Psoas muscle (tissue), 7 donors: ENCODE measurements at regions not wholly inside any gene's neighbourhood (a gene's known extent, or its start where the extent isn't known, plus 50 kb on each side); places are given as distances from the start of the nearest gene placed in this dataset.
A peak's percentile ranks its signal among the peaks of the same experiment; 100 is the strongest.
"Not testable (repeated sequence)": the region's sequence is repeated elsewhere in the genome, so short reads cannot be mapped to it uniquely, and the experiment has no call there.

Experiments
- ATAC-seq, 4 donors: fragments of 200-7000 bp; cut with Tn5 transposase; one replicate each; pipeline ENCODE4 v1.9.1; 2020; ENCODE audit warnings: moderate library complexity in 3 of 4, mild to moderate bottlenecking in 2 of 4
- DNase-seq, 2 donors: peaks; one replicate each; pipeline ENCODE4 v3.0.0-alpha.2; 2020
- H3K27ac ChIP-seq: fragments of 200-600 bp; one replicate; pipeline ENCODE4 v1.8.0; 2022
- H3K27me3 ChIP-seq, 3 donors: fragments of 200-600 bp in 1 of 3; one replicate each; pipeline versions ENCODE4 v1.6.1 to v1.8.0; 2013 to 2022; ENCODE audit warnings: low read length in 2 of 3, mild to moderate bottlenecking in 2 of 3, moderate library complexity in 1 of 3; ENCODE audit not compliant: insufficient read depth in 3 of 3
- H3K36me3 ChIP-seq, 2 donors: fragments of 200-600 bp in 1 of 2; one replicate each; pipeline versions ENCODE4 v1.6.1 to v1.8.0; 2013 to 2022; ENCODE audit warnings: low read depth in 1 of 2, mild to moderate bottlenecking in 1 of 2, moderate library complexity in 1 of 2; ENCODE audit not compliant: insufficient read depth in 1 of 2
- H3K4me1 ChIP-seq: fragments of 200-600 bp; one replicate; pipeline ENCODE4 v1.8.0; 2022
- H3K4me3 ChIP-seq: fragments of 200-600 bp; one replicate; pipeline ENCODE4 v1.8.0; 2022; ENCODE audit warnings: mild to moderate bottlenecking
- H3K9me3 ChIP-seq: fragments of 200-600 bp; one replicate; pipeline ENCODE4 v1.8.0; 2022
- WGBS, 3 donors: extraction: QIAGEN DNeasy Blood & Tissue Kit; methylation state at CpG; one replicate each; pipeline versions ENCODE4 v1.1.6 to v1.1.7; 2013; 5-methylcytosine and 5-hydroxymethylcytosine counted together
- intact Hi-C, 2 donors: fragments of 100-400 bp; cut with DNase I; formaldehyde crosslinking; loops; one replicate each; pipeline versions ENCODE4 v1.11.0 to v1.14.2; 2022
- TF ChIP-seq, protein P1 (sequence below): fragments of 200-600 bp; IDR thresholded peaks from one replicate; pipeline ENCODE4 v1.8.0; 2022; ENCODE audit warnings: antibody characterized with exemption
- donor health status: healthy with polysubstance abuse.
- donor health status: DM: no; HTN: no; CAD: no; lungs with moderate emphysema.
- donor health status: Bipolar disorder and iron deficiency.
- donor health status: healthy.
- donor health status: DM: yes; HTN: yes; CAD: no.
- donor health status: DM: no; HTN: no; CAD: no.
- donor health status: DM: yes; HTN: yes; CAD: no.

DNA sequence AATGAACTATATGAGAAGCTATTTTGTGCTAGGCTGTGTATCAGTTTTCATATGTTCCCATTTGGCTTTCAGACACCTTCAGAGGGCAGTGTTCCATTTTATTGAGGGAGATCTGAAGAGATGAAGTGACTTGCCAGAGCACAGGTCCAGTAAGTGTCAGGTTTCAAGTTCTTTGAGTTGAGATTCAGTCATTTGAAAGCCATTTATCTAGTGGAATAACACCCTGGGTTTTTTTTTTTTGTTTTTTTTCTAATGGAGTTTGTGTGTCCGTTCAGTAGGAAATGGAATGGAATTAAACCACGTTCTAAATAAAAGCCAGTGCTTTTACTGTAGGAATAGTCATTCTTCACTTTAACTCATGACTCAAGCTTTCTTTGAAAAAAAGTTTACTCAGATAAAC, 652.9 kb upstream of the USP24 start:
- peak in 1 of 4 donors; percentile 55 for ATAC-seq
- intact Hi-C loops = loop anchor here in 1 of 2 donors (10.0 kb wide), 1 partner anchor 387 kb away; no protein-coding TSS in a partner anchor
- no peak for DNase-seq
- Histone ChIP-seq H3K27me3 (no peaks in the 10 kb centered on the region), H3K36me3 (no peaks in the 10 kb centered on the region), H3K4me3 (no peak overlapping the region), H3K27ac (no peak overlapping the region), H3K4me1 (peaks cover 24% of the 10 kb centered on the region), H3K9me3 (no peaks in the 10 kb centered on the region)
- TF ChIP-seq, protein P1, sequence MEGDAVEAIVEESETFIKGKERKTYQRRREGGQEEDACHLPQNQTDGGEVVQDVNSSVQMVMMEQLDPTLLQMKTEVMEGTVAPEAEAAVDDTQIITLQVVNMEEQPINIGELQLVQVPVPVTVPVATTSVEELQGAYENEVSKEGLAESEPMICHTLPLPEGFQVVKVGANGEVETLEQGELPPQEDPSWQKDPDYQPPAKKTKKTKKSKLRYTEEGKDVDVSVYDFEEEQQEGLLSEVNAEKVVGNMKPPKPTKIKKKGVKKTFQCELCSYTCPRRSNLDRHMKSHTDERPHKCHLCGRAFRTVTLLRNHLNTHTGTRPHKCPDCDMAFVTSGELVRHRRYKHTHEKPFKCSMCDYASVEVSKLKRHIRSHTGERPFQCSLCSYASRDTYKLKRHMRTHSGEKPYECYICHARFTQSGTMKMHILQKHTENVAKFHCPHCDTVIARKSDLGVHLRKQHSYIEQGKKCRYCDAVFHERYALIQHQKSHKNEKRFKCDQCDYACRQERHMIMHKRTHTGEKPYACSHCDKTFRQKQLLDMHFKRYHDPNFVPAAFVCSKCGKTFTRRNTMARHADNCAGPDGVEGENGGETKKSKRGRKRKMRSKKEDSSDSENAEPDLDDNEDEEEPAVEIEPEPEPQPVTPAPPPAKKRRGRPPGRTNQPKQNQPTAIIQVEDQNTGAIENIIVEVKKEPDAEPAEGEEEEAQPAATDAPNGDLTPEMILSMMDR = peak; percentile 20
- 18 to 41% (median 26%) methylated on average over 2 of the region's 2 CpGs for WGBS, 3 donors

DNA sequence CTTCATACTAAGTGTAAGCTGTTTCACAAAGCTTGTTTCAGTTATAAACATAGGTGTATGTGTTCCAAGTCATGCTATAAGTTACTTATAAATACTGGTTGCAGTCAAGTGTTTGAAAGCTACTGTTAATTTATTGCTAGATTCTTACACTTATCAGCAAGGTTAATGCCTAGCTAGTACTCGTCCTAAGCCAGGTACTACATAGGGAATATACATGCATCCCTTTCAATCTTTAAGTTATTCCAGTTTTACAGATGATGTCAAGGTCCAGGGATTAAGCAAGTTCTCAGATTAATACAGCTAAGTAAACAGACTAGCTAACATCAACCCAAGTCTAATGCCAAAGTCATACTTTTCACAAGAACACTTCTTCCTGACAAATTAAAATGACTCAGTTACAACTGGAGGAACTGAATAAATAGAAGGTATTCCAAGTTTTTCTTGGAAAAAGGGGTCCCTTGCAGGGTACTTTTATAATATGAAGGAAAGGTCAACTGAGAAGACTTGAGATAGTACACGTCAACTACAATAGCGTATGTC, 652.2 kb upstream of the USP24 start:
- TF ChIP-seq, protein P1 = no peak
- Histone ChIP-seq H3K27me3 (no peaks in the 10 kb centered on the region), H3K27ac (no peak overlapping the region), H3K36me3 (no peaks in the 10 kb centered on the region), H3K4me3 (no peak overlapping the region), H3K4me1 (peaks cover 24% of the 10 kb centered on the region), H3K9me3 (no peaks in the 10 kb centered on the region)
- no peak for DNase-seq
- WGBS, 3 donors = 57 to 94% (median 65%) methylated on average over 3 of the region's 3 CpGs
- intact Hi-C loops = loop anchor here in 1 of 2 donors (10.0 kb wide), 1 partner anchor 387 kb away; no protein-coding TSS in a partner anchor
- ATAC-seq = no peak

DNA sequence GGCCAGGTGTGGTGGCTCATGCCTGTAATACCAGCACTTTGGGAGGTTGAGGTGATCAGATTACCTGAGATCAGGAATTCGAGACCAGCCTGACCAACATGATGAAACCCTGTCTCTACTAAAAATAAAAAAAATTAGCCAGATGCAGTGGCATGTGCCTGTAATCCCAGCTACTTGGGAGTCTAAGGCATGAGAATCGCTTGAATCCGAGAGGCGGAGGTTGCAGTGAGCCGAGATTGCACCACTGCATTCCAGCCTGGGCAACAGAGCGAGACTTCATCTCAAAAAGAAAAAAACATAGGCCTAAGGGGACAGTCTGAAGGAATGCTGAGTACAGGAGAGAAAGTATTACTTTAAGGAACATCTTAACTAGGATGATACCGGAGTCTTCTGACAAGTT, 650.6 kb upstream of the USP24 start:
- H3K9me3 ChIP-seq, H3K36me3 ChIP-seq, H3K27me3 ChIP-seq, H3K4me3 ChIP-seq, DNase-seq, H3K27ac ChIP-seq: not testable (repeated sequence)
- peaks cover 24% of the 10 kb centered on the region for H3K4me1 ChIP-seq
- intact Hi-C loops = loop anchor here in 1 of 2 donors (10.0 kb wide), 1 partner anchor 389 kb away; no protein-coding TSS in a partner anchor
- 43 to 89% (median 63%) methylated on average over 7 of the region's 7 CpGs for WGBS, 3 donors
- peak in 1 of 4 donors; percentile 23 for ATAC-seq

DNA sequence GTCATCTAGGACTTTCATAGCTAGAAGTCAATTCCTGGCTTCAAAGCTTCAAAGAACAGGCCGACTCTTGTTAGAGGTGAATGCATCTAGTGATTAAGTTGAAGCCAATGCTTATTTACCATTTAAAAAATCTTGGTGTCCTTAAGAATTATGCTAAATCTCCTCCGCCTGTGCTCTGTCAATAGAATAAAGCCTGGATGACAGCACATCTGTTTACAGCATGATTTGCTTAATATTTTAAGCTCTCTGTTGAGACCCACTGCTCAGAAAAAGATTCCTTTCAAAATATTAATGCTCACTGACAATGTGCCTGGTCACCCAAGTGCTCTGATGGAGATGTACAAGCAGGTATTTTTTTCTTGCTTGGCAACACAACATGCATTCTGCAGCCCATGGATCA, 649.1 kb upstream of the USP24 start:
- H3K9me3 ChIP-seq = no peaks in the 10 kb centered on the region
- intact Hi-C loops = loop anchor here in 1 of 2 donors (10.0 kb wide), 1 partner anchor 391 kb away; no protein-coding TSS in a partner anchor
- TF ChIP-seq, protein P1 = no peak
- no peak overlapping the region for H3K4me3 ChIP-seq
- H3K27me3 ChIP-seq = no peaks in the 10 kb centered on the region
- no peaks in the 10 kb centered on the region for H3K36me3 ChIP-seq
- ATAC-seq (no peak), DNase-seq (no peak)
- peaks cover 24% of the 10 kb centered on the region for H3K4me1 ChIP-seq
- H3K27ac ChIP-seq = no peak overlapping the region
- WGBS, 3 donors = 91 to 97% (median 94%) methylated on average over 2 of the region's 2 CpGs

DNA sequence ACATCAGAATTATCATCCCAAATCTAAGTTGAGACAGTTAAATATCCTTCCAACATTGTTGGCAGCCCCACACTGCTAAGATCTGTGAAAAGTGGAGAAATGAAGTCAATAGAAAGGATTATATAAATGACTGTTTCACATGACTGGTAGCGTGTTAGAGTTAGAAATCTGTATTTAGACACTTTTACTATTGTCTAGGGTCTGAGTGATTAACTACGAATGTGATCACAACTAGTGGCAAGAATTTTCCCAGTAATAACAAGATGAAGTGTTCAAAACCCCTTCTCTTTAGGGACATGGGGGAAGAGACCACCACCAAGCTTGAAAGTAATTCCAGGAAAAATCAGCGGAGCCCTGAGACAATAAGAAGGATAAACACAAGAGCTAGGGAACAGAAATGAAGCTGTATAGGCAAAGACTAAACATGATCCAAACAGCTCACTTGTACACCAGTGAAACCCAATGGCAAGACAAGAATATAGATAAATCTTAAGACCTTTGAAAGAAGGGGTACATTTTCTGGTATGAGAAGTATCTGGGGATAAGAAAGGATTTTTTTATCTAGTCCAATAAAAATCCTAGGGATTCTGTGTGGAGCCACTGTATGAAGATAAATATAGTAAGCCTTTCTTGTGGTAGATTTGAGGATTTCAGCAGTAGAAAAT, 646.6 kb upstream of the USP24 start:
- 81 to 82% (median 82%) methylated on average over 3 of the region's 3 CpGs for WGBS, 3 donors

More for the DNA sequence above, 646.6 kb upstream of the USP24 start:
- intact Hi-C loops = loop anchor here in 1 of 2 donors (10.0 kb wide), 1 partner anchor 393 kb away; no protein-coding TSS in a partner anchor
- Histone ChIP-seq H3K4me1 (peaks cover 9% of the 10 kb centered on the region), H3K4me3 (no peak overlapping the region), H3K27me3 (no peaks in the 10 kb centered on the region), H3K36me3 (no peaks in the 10 kb centered on the region), H3K9me3 (no peaks in the 10 kb centered on the region), H3K27ac (no peak overlapping the region)
- DNase-seq (no peak), ATAC-seq (no peak)
- TF ChIP-seq, protein P1 = no peak
